ENCODE measurements at regions not wholly inside any gene's neighbourhood (a gene's known extent, or its start where the extent isn't known, plus 50 kb on each side); places are given as distances from the start of the nearest gene placed in this dataset.

DNA sequence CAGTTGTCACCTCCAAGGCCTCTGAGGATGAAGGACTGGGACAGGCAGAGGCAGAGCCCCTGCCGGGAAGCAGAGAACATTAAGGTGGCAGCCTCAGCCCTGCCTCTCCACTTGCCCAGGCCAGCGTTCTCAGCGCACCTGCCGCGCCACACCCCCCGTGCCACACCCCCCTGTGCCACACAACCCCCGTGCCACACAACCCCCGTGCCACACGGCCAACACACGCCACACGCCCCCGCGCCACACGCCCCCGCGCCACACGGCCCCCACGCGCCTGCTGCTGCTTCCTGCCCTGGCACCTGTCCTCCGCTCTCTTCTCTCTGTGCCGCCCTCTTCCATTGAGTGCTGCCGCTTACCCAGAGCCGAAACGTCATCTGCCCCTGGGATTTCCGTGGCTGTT is 58.0 kb upstream of the ZFP42 start:
- no peaks in the 10 kb centered on the region for H3K4me1 Mint-ChIP-seq

DNA sequence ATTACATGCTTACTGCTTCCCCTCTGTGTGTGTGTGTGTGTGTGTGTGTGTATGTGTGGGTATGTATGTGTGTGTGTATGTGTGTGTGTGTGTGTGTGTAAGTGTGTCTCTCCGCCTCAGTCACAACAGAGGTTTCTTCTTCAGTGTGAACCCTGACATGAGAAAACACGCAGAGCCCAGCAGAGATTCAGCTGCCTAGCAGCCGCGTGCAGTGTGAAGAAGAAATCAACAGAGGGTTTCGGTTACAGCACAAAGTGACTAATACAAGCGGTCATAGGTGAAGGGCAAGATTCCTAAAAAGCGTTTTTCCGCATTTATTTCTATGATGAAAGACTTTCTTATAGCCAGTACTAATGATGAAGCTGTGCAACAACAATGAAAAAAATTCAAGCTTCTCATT is 55.3 kb upstream of the ZFP42 start:
- H3K4me3 ChIP-seq (ENCODE audit: low read length) = no peak overlapping the region
- H3K27me3 ChIP-seq (ENCODE audit: control insufficient read depth, insufficient read depth, low read length) = no peaks in the 10 kb centered on the region
- no peak for DNase-seq
- 96% methylated on average over 8 of the region's 8 CpGs for WGBS (ENCODE audit: insufficient coverage)
- ATAC-seq = no peak
- TF ChIP-seq, protein P1, sequence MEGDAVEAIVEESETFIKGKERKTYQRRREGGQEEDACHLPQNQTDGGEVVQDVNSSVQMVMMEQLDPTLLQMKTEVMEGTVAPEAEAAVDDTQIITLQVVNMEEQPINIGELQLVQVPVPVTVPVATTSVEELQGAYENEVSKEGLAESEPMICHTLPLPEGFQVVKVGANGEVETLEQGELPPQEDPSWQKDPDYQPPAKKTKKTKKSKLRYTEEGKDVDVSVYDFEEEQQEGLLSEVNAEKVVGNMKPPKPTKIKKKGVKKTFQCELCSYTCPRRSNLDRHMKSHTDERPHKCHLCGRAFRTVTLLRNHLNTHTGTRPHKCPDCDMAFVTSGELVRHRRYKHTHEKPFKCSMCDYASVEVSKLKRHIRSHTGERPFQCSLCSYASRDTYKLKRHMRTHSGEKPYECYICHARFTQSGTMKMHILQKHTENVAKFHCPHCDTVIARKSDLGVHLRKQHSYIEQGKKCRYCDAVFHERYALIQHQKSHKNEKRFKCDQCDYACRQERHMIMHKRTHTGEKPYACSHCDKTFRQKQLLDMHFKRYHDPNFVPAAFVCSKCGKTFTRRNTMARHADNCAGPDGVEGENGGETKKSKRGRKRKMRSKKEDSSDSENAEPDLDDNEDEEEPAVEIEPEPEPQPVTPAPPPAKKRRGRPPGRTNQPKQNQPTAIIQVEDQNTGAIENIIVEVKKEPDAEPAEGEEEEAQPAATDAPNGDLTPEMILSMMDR (IDR thresholded peaks at IDR 0.05) = no peak
- no peaks in the 10 kb centered on the region for H3K4me1 Mint-ChIP-seq
- no peak overlapping the region for H3K27ac ChIP-seq (ENCODE audit: low read length)
- H3K9me3 ChIP-seq (ENCODE audit: control insufficient read depth, insufficient read depth, low read length) = peaks cover 9% of the 10 kb centered on the region
- H3K4me1 ChIP-seq (ENCODE audit: control insufficient read depth, insufficient read depth, low read length) = no peaks in the 10 kb centered on the region
- H3K36me3 ChIP-seq (ENCODE audit: control insufficient read depth, insufficient read depth, low read length) = no peaks in the 10 kb centered on the region
- peaks cover 15 to 18% of the 10 kb centered on the region in 2 donors for H3K9me3 Mint-ChIP-seq
- H3K4me3 Mint-ChIP-seq = no peak overlapping the region
- H3K27me3 Mint-ChIP-seq (ENCODE audit: low read depth in 2 of 2) = no peaks in the 10 kb centered on the region
- intact Hi-C loops (cut with micrococcal nuclease) = no loop called here
- peaks cover 14% of the 10 kb centered on the region for H3K36me3 Mint-ChIP-seq
- H3K27ac Mint-ChIP-seq = no peak overlapping the region

More for the DNA sequence above, 58.0 kb upstream of the ZFP42 start:
- intact Hi-C loops (cut with micrococcal nuclease) = no loop called here
- peaks cover 19 to 23% of the 10 kb centered on the region in 2 donors for H3K9me3 Mint-ChIP-seq
- Histone ChIP-seq H3K36me3 (ENCODE audit: control insufficient read depth, insufficient read depth, low read length) (no peaks in the 10 kb centered on the region), H3K4me3 (ENCODE audit: low read length) (no peak overlapping the region), H3K27me3 (ENCODE audit: control insufficient read depth, insufficient read depth, low read length) (no peaks in the 10 kb centered on the region), H3K27ac (ENCODE audit: low read length) (no peak overlapping the region), H3K9me3 (ENCODE audit: control insufficient read depth, insufficient read depth, low read length) (peaks cover 9% of the 10 kb centered on the region), H3K4me1 (ENCODE audit: control insufficient read depth, insufficient read depth, low read length) (no peaks in the 10 kb centered on the region)
- peaks cover 18% of the 10 kb centered on the region for H3K36me3 Mint-ChIP-seq
- H3K27ac Mint-ChIP-seq = no peak overlapping the region
- H3K4me3 Mint-ChIP-seq = no peak overlapping the region
- DNase-seq (no peak), ATAC-seq (no peak)
- 95% methylated on average over 23 of the region's 25 CpGs for WGBS (ENCODE audit: insufficient coverage)
- H3K27me3 Mint-ChIP-seq (ENCODE audit: low read depth in 2 of 2) = no peaks in the 10 kb centered on the region
- TF ChIP-seq, protein P1 (IDR thresholded peaks at IDR 0.05) = no peak

DNA sequence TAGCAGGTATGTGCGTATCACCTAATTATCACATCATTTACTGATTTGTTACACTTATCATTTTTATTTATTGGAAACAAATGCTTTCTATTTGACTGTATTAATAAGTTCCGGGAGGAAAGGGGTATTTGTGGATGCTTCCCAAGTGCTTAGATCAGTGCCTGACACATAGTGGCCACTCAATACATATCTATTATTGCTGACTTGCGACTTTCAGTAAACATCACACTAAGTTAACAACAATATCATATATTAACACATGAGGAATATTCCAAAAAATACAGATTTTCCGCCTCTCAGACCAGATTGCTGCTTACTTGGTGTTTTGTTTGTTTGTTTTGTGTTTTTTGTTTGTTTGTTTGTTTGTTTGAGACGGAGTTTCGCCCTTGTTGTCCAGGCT is 52.6 kb upstream of the ZFP42 start:
- Histone ChIP-seq H3K4me1 (ENCODE audit: control insufficient read depth, insufficient read depth, low read length) (no peaks in the 10 kb centered on the region), H3K36me3 (ENCODE audit: control insufficient read depth, insufficient read depth, low read length) (no peaks in the 10 kb centered on the region), H3K27me3 (ENCODE audit: control insufficient read depth, insufficient read depth, low read length) (no peaks in the 10 kb centered on the region), H3K4me3 (ENCODE audit: low read length) (no peak overlapping the region), H3K27ac (ENCODE audit: low read length) (no peak overlapping the region), H3K9me3 (ENCODE audit: control insufficient read depth, insufficient read depth, low read length) (peaks cover 1% of the 10 kb centered on the region)
- no peak overlapping the region for H3K27ac Mint-ChIP-seq
- no peak for ATAC-seq
- no peaks in the 10 kb centered on the region for H3K27me3 Mint-ChIP-seq (ENCODE audit: low read depth in 2 of 2)
- TF ChIP-seq, protein P1 (IDR thresholded peaks at IDR 0.05) = no peak
- H3K36me3 Mint-ChIP-seq = peaks cover 11% of the 10 kb centered on the region
- H3K4me1 Mint-ChIP-seq = no peaks in the 10 kb centered on the region
- intact Hi-C loops (cut with micrococcal nuclease) = no loop called here
- 76% methylated on average over 4 of the region's 6 CpGs for WGBS (ENCODE audit: insufficient coverage)
- H3K9me3 Mint-ChIP-seq = peaks cover 18 to 20% of the 10 kb centered on the region in 2 donors
- no peak for DNase-seq
- no peak overlapping the region for H3K4me3 Mint-ChIP-seq

DNA sequence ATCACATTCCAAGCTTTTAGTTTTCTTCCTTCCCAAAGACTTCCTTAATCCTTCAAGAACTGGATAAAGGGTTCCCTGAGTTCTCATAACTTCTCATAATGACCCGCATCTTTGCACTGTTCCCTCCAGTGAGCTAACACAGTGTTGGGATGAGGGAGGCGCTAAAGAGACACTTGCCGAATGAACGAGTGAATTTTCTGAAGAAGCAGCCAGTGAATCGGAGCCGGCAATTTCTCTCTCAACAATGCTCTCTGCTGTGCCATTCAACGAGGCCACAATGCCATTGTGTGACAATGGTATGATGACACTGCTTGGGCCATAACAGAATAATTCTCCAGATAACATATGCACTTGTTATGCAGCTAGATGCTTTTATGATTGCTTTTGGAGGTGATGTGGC is 51.4 kb upstream of the ZFP42 start:
- DNase-seq (no peak), ATAC-seq (no peak)
- H3K9me3 ChIP-seq (ENCODE audit: control insufficient read depth, insufficient read depth, low read length) = no peaks in the 10 kb centered on the region
- Mint-ChIP-seq H3K4me3 (no peak overlapping the region), H3K4me1 (no peaks in the 10 kb centered on the region), H3K27ac (no peak overlapping the region), H3K36me3 (peaks cover 7% of the 10 kb centered on the region), H3K9me3 (peaks cover 17 to 20% of the 10 kb centered on the region in 2 donors), H3K27me3 (ENCODE audit: low read depth in 2 of 2) (no peaks in the 10 kb centered on the region)
- H3K36me3 ChIP-seq (ENCODE audit: control insufficient read depth, insufficient read depth, low read length) = no peaks in the 10 kb centered on the region
- TF ChIP-seq, protein P1 (IDR thresholded peaks at IDR 0.05) = no peak
- H3K4me3 ChIP-seq (ENCODE audit: low read length) = no peak overlapping the region
- H3K4me1 ChIP-seq (ENCODE audit: control insufficient read depth, insufficient read depth, low read length) = no peaks in the 10 kb centered on the region
- WGBS (ENCODE audit: insufficient coverage) = 85% methylated on average over 7 of the region's 7 CpGs
- no peaks in the 10 kb centered on the region for H3K27me3 ChIP-seq (ENCODE audit: control insufficient read depth, insufficient read depth, low read length)
- intact Hi-C loops (cut with micrococcal nuclease) = no loop called here
- H3K27ac ChIP-seq (ENCODE audit: low read length) = no peak overlapping the region
